H1 (cell line): ENCODE measurements at regions not wholly inside any gene's neighbourhood (a gene's known extent, or its start where the extent isn't known, plus 50 kb on each side); places are given as distances from the start of the nearest gene placed in this dataset.

Experiments used
- BCL11A ChIP-seq, 2 experiments: IDR thresholded peaks; one replicate each; pipeline ENCODE4 v1.6.1; 2011; ENCODE audit warnings: low read depth in 2 of 2, low read length in 2 of 2, mild to moderate bottlenecking in 2 of 2
- MAFK ChIP-seq: IDR thresholded peaks from 2 replicates; pipeline ENCODE4 v1.6.1; 2012; ENCODE audit warnings: low read depth, mild to moderate bottlenecking, improper control_type of control experiment, low read length

GRCh38 chr15:81485806-81486205 is 111.8 kb upstream of the TMC3 start (continued):
- TF ChIP-seq MAFK (no peak), BCL11A (IDR thresholded peaks at IDR 0.05; ENCODE audit: low read depth in 2 of 2, low read length in 2 of 2) (no peak)
